Stimulated activated CD4-positive, alpha-beta T cell treated with anti-CD3 and anti-CD28 coated beads, Interleukin-4, amount 100 ng/mL, for 24 hours (primary cell): ENCODE measurements at regions not wholly inside any gene's neighbourhood (a gene's known extent, or its start where the extent isn't known, plus 50 kb on each side); places are given as distances from the start of the nearest gene placed in this dataset.

ENCODE experiments used
- DNase-seq: peaks from one replicate; pipeline ENCODE4 v3.0.0-alpha.2; 2020

DNA sequence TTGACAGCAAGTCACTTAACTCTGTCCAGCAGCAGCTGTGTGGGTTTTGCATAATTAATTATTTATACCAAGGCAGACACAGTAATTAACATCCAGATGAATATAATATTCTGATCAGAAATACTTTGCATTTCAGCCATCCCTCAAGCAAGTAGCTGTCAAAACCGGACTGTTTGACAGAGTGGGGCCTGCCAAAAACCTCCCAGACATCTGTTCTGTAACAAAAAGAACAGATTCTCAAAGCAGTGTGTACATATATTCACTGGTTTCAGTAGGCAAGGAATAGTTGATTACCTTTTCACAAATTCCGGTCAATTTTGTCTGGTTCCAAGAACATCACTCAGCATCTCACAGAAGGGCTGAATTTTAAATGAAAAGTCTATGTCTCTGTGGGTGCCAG lies 291.6 kb downstream of the CMPK2 start:
- no peak for DNase-seq

DNA sequence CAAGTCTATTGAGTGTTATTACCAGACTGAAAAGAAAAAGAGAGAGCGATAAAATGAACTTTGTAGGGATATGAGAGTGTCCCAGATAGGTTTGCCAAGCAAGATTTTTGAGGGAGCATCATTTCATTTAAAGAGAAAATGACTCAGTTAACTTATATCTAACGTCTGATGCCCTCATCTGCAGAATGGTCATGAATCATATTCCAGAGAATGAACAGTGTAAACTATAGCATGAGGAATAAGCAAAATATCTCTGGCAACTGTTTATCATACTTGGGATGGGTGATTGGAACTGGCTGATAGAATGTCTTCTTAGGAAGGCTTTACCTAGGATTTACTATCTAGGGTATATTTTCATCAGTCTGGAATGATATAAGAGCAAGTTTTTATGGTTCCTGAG lies 289.4 kb downstream of the CMPK2 start:
- DNase-seq: no peak

DNA sequence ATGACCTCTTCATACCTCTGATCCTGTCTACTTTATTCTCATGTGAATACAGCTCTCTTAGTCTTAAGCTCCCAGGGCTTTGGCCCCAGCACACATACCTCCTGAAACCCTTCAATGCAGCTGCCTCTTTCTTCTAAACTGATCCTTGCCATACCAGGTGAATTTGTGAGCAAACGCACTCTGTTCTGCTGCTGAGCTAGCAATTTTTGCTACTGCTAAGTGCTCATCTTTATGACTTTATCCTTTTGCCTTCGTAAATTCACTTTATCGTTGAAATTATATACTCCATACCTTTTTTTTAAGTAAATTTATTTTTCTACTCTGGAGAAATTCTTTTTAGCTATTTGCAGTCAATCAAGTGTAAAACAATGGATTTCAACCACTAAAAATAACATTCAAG lies 287.7 kb downstream of the CMPK2 start:
- no peak for DNase-seq

DNA sequence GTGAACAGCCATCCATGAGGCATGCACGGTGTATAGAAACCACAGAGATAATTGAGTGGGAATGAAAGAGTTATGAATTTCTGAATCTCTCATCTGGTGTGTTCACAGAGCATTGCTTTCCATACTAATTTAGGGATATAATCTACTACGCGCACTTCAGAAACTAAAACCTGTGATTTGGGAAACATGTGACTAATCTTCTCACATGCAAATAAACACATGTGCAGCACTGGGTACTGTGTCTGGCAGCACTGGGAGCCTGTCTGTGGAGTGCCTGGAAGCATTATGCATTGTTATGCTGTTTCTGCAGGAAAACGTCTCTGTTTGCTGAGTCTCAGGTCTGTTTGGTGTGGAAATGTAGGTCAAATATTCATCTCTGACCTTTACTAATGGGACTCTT lies 287.3 kb downstream of the CMPK2 start:
- no peak for DNase-seq

DNA sequence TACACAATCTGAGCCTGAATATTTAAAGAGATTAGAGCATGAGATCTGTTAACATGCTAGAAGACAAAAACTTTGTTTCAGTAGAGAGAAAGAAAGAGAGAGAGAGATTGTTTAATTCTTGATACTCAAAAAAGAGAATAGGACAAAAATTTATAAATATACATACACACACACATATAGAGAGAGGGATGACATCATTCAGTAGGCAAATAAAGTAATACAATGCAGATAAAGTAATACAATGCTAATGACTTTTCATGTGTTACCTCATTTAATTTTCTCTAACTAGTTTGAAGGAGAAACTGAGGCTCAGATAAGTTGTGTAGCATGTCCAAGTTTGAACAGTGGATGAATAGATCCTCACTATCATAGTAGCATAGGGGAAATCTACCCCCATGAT lies 286.4 kb downstream of the CMPK2 start:
- no peak for DNase-seq

DNA sequence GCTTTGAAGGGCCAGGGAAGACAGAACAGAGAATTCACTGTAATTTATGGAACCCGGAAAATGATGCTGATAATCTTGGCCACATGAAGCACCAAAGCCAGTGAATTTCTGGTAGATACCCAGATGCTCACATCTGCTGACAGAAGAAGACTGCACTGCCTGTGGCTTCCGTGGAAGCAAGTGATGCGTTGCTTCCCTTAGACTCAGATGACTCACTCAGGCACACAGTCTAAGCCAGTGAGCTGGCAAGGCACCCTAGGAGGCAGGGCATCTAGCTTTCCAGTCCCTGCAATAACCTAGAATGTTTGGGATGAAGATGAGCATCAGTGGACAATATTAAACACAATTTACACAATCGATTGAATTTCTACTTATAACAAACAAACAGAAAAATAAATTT lies 284.7 kb downstream of the CMPK2 start:
- DNase-seq: no peak

DNA sequence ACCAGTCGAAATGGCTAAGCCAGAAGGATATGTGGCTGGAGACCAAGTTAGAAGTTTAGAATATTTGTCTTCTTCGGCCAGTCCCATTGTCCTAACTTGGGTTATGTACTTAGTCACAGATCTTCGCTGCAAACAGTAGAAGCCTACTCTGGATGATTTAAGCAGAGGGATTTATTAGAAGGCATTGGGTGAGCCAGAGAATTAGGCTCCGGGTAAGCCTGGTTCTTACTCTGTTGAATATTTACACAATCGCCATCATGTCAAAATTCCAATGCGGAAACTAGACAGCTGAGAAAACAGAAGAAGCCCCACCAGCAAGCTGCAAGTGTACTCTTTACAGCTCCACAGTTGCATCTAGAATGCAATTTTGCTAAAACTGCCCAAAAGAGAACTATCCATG lies 276.6 kb downstream of the CMPK2 start:
- DNase-seq: no peak

DNA sequence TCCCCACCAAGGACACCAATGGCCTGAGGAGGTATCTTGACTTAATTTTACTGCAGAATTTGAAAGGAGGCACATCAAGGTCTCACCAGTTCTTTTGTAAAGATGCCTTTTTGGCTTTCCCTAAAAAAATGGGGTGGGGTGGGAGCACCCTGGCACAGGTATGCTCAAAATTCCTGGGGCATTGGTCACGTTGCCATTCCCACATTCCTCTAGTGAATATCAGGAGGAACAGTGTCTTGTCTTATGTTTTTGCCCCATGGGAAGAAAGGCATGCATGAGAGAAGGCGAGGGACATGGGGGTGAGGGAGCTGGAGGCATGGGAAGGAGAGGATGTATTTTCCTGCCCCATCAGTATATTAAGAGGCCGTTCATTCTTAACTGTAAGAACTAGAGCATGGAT lies 275.3 kb downstream of the CMPK2 start:
- DNase-seq: no peak

DNA sequence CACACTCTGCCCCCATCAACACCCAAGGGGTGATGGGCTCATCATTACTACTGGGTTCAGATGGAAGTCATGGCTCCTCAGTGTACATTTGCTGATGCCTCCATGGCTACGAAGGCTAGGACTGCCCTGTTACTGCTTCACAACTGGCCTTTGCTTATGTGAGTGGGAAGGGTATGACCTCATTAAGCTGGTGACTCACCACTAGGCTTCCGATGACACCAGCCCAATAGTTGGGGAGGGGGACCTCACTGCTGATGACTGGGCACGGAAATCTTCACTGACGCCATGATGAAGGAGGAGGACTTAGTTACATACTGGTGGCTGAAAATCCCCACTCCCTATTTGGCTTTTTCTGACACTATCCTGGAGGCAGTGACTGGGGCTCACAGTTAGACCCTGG lies 263.2 kb downstream of the CMPK2 start:
- DNase-seq: no peak

DNA sequence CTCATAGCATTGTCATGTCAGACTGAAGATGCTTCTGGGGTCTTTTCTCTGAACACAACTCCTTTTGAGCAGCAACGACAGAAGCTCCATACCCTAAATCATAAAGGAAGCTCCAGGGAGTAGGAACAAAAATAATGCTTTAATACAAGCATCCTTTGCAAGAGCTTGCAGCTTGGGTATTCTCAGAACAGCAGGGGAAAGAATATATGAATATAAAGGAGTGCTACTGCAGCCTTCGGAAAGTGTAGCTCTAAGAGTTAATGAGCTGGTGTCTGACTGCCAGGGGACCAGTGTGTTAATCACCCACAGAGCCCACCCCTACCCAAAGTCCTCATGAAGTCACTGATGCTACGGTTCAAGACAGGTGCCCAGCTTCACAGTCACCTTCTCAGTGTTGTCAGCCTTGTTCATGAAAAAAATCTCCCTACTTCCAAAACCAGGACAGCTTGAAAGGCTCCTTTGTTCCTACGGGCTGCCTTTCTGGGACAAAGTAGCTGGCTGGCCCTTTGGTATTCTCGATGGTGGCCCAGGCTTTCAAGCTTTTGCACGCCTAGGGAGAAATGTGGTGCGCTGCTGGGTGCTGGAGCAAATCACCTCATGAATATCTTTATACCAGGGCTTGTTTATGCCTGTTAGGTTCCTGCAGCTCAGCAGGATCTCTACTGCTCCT lies 259.7 kb downstream of the CMPK2 start:
- no peak for DNase-seq

DNA sequence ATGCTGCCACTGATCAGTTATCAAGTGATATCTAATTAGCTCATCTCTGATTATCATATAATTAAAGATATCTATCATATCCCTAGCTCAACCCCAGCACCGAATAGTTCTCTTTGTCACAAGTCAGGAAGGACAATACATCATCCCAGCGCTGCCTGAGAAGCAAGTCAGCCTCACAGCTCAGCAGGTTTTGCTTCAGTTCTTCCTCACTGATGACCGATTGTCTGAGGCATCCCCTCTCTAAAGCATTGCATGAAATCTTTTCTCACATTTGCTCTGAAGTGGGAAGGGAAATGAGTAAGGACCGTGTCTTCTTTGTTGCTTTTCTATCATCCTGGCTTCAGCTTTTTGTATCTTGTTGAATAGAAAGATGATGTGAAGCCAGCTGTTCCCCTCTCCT lies 247.9 kb downstream of the CMPK2 start:
- no peak for DNase-seq

DNA sequence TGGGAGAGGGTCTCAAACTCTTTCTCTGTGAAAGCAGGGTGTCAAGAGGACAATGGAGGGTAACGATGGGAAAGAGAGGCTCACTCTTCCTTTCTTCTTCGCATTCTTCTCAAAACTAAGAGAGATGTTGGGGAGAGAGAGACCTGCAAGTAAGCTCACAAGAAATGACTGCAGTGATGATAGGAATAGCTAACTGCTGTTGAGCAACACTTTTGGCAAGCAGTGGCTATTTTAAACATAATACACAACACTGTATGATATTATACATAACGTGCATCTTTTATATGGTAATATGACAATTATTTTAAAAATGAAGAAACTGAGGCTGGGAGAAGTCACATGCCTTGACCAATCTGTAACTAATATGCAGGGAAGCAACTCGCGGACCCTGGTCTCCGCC lies 247.5 kb downstream of the CMPK2 start:
- no peak for DNase-seq

DNA sequence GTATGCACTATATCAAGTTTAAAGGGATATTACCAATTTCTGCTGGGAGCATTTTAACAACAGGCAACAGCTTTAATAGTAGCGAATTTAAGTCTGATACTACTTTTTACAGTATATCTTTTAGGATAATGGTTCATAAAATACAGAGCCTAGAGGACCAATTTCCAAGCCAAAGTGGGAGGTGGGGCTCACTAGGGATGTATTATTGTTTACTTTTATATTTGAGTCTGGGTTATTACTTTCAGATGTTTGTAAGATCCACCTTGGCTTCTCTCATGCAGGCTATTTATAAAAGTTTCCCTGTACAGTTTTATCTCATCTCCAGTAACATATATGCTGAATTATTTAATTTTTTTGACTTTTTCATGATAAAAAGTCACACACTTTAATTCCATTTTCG lies 242.0 kb downstream of the CMPK2 start:
- no peak for DNase-seq

DNA sequence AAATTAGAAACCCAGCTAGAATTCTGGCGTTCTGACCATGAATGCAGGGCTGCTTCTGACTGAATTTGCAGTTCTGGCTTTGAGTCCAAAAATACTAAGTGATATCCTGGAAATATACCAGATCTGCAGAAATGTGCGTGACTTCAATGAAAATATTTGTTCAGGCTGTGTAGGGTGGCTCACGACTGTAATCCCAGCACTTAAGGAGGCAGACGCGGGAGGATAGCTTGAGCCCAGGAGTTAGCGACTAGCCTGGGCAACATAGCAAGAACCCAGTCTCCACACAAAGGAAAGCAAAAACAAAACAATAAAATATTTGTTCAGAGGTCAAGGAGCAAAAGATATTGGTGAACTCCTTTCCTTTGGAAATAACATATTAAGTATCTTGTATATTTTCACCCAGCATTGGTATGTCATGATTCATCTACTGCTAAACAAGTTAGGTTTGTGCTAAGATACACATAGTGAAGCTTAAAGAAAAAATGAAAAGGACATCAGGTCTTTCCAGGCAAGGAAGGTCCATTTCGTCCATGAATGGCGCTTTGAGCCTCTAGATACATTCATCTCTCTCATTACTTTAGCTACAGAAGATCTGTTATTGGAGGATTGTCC lies 239.2 kb downstream of the CMPK2 start:
- DNase-seq: no peak

DNA sequence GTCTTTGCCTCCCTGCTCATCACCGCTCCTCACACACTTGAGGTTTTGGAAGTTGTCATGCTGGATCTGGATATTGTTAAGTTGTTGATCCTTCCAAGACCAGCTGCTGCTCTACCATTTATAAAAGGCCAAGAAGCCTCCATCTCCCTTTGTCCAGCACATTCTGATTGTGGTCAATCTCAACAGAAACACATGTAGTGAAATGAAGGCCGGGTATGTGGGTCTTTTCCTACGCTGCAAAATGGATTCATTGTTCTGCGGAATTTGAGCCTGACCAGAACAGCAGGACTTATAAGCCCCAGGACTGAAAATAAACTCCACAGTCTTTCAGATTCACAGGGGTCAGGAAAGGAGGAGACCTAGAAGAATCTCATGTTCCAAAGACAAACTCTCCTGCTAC lies 238.4 kb downstream of the CMPK2 start:
- no peak for DNase-seq

DNA sequence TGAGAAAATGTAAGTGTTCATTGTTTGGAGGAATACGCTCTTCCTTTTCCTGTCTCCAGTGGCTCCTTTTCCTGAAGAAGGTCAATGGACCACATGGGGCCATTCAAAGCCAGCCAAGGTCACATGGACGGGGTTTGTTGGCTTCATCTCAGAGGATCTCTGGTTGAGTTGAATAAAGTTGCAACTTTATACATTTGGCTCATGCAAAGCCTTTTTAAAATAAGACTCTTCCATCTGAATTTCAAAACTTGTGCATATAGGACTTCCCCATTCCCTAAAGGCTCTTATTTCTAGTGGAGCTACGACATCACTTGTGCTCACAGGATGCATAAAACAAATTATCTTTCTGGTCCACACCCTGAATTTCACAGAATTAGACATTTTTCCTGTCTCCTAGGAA lies 235.5 kb downstream of the CMPK2 start:
- DNase-seq: no peak

DNA sequence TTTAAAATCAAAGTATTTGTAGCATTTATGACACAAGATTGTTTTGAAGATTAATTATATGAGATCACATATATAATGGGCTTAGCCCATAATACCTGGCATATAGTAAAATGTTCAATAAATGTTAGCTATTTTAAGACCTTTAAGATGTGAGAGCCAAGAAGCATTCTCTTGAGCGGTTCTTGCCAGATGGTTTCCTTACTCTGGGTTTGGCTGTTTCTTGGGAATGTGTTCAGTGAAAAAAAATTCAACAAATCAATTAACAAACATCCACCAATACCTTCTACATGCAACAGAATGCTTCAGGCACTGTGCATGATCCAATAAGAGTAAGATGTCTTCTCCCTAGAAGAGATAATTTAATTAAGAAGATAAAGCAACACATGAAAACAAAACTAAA lies 230.4 kb downstream of the CMPK2 start:
- no peak for DNase-seq

DNA sequence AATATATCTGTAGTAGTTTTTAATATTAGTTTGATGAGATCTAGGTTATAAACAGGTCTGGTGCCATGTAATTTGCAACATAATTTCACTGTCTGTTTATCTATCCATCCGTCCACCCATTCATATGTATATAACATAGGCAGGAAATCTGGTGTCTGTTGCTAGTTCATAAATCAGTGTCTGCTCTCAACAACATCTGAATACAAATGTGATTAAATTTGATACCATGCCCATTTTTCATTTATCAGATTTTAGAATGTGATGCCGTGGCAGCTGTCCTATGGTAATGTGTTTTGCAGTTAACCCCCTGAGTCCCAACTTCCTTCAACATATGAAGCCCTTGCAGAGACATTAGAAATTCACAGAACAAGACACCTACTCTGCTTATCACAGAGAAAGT lies 228.4 kb downstream of the CMPK2 start:
- no peak for DNase-seq

DNA sequence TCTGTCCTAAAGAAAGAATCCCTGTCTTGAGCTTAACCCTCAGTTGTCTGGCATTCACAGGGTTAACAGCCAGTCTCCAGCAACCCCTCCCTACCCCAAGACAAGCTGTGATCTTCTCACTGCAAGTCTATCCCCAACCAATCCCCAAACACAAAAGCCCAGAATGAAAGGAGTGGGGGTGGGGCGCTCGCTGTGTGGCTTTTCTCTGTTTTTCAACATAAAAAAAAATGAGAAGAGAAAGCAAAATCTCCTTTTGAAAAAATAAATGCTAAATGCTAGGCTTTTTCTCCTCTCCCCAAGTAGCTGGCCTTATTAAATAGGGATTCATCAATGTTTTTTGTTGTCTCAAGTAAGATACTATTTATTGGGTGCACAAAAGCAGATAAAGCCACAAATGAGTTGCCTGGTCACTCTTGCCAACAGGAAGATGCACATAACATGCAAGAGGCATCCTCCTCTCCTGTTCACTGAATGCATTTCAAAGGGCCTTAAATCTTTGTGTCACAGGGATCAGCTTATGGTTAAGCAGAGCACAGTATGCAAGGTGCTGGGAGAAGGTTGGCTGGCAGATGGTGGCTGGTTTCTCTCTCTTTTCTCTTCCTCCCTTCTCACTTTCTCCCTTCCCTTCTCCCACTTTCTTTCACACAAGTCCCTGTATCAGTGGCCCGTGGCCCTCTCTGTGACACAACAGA lies 225.6 kb downstream of the CMPK2 start:
- no peak for DNase-seq

DNA sequence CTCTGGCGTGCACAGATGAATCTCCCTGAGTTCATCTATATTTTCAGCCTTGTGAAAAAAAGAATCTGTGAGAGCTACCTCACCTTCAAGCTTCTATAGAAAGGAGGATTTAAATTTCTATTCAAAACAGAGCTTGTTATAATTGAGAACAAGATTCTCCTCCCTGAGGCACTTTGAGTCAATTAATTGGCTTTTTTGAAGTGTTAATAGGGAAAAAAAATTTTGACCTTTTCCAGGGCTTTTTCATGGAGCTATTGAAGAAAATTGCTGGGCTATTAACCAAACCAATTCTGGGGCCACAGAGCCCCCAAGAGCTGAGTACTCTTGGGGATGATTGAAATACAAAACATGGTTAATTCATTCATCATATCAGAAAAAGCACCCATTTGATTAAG lies 225.1 kb downstream of the CMPK2 start:
- DNase-seq: no peak

DNA sequence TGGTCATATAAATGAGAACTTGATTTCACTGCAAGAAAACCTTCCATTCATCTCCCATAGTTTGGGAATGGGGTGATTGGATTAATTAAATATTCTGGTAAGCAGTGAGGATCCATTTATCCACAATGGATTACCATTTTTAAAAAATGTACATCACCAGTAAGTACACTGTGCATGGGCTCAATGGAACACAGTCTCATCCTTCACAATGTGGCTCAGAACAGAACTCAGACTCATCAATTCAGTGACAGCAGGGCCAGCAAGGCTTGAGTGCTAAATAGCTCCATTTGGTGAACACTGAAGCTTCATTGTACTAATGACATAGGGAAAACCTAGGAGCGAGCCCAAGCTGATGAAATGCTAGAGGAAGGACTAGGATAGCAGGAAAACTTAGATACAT lies 223.8 kb downstream of the CMPK2 start:
- DNase-seq: no peak

DNA sequence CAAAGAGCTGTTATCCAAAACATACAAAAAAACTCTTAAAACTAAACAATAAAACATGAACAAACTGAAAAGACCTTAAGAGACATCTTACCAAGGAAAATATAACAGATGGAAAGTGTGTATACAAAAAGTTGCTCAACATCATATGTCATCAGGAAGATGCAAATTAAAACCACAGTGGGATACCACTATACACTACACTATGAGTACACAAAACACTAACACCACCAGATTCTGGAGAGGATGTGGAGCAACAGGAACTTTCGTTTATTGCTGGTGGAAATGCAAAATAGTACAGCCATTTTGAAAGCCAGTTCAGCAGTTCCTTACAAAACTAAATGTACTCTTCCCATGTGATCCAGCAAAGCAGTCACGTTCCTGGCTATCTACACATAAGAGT lies 221.4 kb downstream of the CMPK2 start:
- DNase-seq: no peak

DNA sequence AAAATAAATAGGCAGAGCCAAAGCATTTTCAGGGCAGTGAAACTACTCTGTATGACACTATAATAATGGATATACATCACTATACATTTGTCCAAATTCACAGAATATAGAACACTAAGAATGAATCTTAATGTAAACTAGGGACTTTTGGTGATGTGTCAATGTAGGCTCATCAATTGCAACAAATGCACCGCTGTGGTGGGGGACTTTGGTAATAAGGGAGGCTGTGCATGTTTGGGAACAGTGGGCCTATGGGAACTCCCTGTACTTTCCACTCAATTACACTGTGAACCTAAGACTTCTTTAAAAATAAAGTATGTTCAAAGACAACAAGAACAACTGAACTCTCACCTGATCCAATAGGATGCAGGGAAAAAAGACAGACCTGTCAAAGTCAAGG lies 220.7 kb downstream of the CMPK2 start:
- no peak for DNase-seq

DNA sequence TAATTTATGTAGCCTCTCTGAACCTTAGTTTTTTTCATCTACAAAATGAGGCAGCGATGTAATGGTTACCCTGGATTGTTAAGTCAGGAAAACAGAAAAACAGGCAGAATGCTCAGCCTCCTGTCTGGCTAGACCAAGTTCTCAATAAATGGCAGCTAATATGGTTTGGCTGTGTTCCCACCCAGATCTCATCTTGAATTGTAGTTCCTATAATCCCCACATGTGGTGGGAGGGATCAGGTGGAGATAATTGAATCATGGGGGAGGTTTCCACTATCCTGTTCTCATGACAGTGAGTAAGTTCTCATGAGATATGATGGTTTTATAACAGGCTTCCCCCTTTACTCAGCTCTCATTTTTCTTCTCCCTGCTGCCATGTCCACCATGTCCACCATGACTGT lies 220.0 kb downstream of the CMPK2 start:
- DNase-seq: no peak

DNA sequence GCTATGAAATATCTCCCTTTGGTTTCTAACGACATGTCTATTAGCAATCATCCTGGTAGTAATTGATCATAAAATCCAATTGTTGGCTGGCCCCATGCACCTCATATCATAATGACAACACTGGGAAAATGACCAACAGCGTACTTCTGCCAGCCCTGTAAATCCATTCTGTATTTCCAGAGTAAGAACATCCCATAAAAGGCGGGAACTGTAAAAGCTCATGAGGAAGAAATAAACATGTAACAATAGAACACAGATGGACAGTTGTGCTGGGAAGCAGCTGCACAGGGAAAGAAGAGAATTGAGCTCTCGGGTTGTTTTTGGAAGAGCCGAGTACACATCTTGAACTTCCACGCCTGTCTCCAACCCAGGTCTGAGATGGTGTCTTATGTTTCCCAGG lies 218.7 kb downstream of the CMPK2 start:
- DNase-seq: no peak
